ENCODE measurements at regions not wholly inside any gene's neighbourhood (a gene's known extent, or its start where the extent isn't known, plus 50 kb on each side); places are given as distances from the start of the nearest gene placed in this dataset.

DNA sequence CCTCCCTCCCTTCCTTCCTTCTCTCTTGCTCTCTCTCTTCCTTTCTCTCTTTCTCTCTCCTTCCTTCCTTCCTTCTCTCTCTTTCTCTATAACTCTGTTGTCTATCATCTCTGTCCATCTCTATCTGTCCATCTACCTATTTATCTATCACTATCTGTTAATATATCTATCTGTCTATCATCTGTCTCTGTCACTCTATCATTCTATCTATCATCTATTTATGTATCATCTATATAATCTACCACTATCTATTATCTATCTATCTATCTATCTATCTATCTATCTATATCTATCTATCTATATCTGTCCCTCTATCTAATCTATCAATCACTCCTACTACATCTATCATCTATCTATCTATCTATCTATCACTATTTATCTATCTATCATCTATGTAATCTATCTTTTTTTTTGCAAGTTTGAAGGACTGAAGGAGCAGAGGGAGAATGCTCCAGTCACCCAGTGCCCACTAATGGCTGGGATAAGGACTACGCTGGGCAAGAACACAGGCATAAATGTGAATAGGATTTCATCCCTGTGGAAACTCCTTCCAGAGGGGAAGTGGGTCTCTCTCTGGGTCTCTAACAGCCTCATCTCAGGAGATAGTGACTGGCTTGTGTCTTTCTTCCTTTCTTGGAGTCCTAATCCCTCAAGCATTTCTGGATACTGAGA, 427.0 kb downstream of the LPIN1 start:
- 95 to 96% methylated on average over 1 of the region's 1 CpG for WGBS, 2 donors
- no peak overlapping the region for H3K4me3 ChIP-seq
- TF ChIP-seq, protein P1, sequence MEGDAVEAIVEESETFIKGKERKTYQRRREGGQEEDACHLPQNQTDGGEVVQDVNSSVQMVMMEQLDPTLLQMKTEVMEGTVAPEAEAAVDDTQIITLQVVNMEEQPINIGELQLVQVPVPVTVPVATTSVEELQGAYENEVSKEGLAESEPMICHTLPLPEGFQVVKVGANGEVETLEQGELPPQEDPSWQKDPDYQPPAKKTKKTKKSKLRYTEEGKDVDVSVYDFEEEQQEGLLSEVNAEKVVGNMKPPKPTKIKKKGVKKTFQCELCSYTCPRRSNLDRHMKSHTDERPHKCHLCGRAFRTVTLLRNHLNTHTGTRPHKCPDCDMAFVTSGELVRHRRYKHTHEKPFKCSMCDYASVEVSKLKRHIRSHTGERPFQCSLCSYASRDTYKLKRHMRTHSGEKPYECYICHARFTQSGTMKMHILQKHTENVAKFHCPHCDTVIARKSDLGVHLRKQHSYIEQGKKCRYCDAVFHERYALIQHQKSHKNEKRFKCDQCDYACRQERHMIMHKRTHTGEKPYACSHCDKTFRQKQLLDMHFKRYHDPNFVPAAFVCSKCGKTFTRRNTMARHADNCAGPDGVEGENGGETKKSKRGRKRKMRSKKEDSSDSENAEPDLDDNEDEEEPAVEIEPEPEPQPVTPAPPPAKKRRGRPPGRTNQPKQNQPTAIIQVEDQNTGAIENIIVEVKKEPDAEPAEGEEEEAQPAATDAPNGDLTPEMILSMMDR (IDR thresholded peaks at IDR 0.05; ENCODE audit: control extremely low read depth, extremely low read depth) = no peak
- H3K9me3 ChIP-seq (ENCODE audit: control insufficient read depth in 4 of 4, insufficient read depth in 3 of 4, low read length in 3 of 4) = no peaks in the 10 kb centered on the region
- H3K27me3 ChIP-seq (ENCODE audit: control insufficient read depth in 3 of 3, insufficient read depth in 3 of 3, low read length in 2 of 3) = no peaks in the 10 kb centered on the region
- H3K36me3 ChIP-seq (ENCODE audit: control insufficient read depth in 4 of 4, insufficient read depth in 4 of 4, low read length in 4 of 4) = no peaks in the 10 kb centered on the region
- no peak for ATAC-seq (ENCODE audit: insufficient read depth, low FRiP score)
- no peak for DNase-seq
- H3K4me1 ChIP-seq (ENCODE audit: control insufficient read depth in 5 of 5, insufficient read depth in 5 of 5, low read length in 5 of 5) = peaks cover 11 to 47% (median 25%) of the 10 kb centered on the region in 5 donors
- H3K9ac ChIP-seq (ENCODE audit: insufficient read depth in 1 of 2, low read length in 2 of 2) = no peak overlapping the region
- no peak overlapping the region for H3K27ac ChIP-seq (ENCODE audit: low read depth in 1 of 2, low read length in 1 of 2)

DNA sequence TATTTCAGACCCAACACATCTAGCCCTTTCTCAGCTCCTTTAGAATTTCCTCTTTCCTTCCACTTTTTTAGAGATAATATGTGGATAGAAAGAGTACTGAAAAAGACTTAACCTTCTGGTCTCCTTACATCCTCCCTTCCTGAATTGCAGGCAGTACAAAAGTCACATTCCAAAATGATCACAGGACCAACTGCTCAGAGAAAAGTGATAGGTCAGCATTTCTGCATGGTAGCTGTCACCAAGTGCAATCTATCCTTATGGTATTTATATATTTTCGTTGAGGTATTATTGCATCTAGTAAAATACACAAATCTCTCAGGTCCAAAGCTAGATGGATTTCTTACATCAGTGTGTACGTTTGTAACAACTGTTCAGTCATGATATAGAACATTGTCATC, 427.5 kb downstream of the LPIN1 start:
- no peak overlapping the region for H3K4me3 ChIP-seq
- 86 to 87% methylated on average over 2 of the region's 2 CpGs for WGBS, 2 donors
- no peak overlapping the region for H3K9ac ChIP-seq (ENCODE audit: insufficient read depth in 1 of 2, low read length in 2 of 2)
- ATAC-seq (ENCODE audit: insufficient read depth, low FRiP score) (no peak), DNase-seq (no peak)
- H3K9me3 ChIP-seq (ENCODE audit: control insufficient read depth in 4 of 4, insufficient read depth in 3 of 4, low read length in 3 of 4) = no peaks in the 10 kb centered on the region
- TF ChIP-seq, protein P1 (IDR thresholded peaks at IDR 0.05; ENCODE audit: control extremely low read depth, extremely low read depth) = no peak
- no peaks in the 10 kb centered on the region for H3K27me3 ChIP-seq (ENCODE audit: control insufficient read depth in 3 of 3, insufficient read depth in 3 of 3, low read length in 2 of 3)
- H3K27ac ChIP-seq (ENCODE audit: low read depth in 1 of 2, low read length in 1 of 2) = no peak overlapping the region
- H3K36me3 ChIP-seq (ENCODE audit: control insufficient read depth in 4 of 4, insufficient read depth in 4 of 4, low read length in 4 of 4) = no peaks in the 10 kb centered on the region
- H3K4me1 ChIP-seq (ENCODE audit: control insufficient read depth in 5 of 5, insufficient read depth in 5 of 5, low read length in 5 of 5) = peaks cover 10 to 45% (median 20%) of the 10 kb centered on the region in 5 donors

DNA sequence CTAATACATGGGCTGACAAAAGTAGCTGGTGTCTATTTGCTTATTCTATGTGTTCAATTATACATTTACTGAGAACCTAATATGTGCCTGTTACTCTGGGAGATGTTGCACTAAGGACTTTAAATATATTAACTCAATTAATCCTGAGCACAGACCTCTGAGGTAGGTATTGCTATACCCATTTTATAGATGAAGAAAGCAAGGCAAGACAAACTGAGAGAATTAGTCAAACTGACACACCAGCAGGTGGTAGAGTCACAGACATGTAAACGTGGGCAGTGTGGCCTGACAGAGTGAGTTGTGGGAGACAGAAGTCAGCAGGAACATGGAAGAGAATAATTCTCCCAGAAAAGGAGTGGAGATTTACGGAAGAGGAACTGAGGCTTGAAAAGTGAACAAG, 428.9 kb downstream of the LPIN1 start:
- Histone ChIP-seq H3K36me3 (ENCODE audit: control insufficient read depth in 4 of 4, insufficient read depth in 4 of 4, low read length in 4 of 4) (no peaks in the 10 kb centered on the region), H3K9ac (ENCODE audit: insufficient read depth in 1 of 2, low read length in 2 of 2) (no peak overlapping the region), H3K4me3 (no peak overlapping the region), H3K4me1 (ENCODE audit: control insufficient read depth in 5 of 5, insufficient read depth in 5 of 5, low read length in 5 of 5) (peaks cover 9 to 44% (median 11%) of the 10 kb centered on the region in 5 donors), H3K9me3 (ENCODE audit: control insufficient read depth in 4 of 4, insufficient read depth in 3 of 4, low read length in 3 of 4) (no peaks in the 10 kb centered on the region), H3K27ac (ENCODE audit: low read depth in 1 of 2, low read length in 1 of 2) (no peak overlapping the region), H3K27me3 (ENCODE audit: control insufficient read depth in 3 of 3, insufficient read depth in 3 of 3, low read length in 2 of 3) (no peaks in the 10 kb centered on the region)
- DNase-seq (no peak), ATAC-seq (ENCODE audit: insufficient read depth, low FRiP score) (no peak)
- TF ChIP-seq, protein P1 (IDR thresholded peaks at IDR 0.05; ENCODE audit: control extremely low read depth, extremely low read depth) = no peak
- 87 to 89% methylated on average over 2 of the region's 2 CpGs for WGBS, 2 donors

Measured in lung (tissue), 11 donors.